ENCODE measurements at regions not wholly inside any gene's neighbourhood (a gene's known extent, or its start where the extent isn't known, plus 50 kb on each side); places are given as distances from the start of the nearest gene placed in this dataset.

GRCh38 chr3:161905520-161906132 lies 409.0 kb downstream of the OTOL1 start:
- Histone ChIP-seq H3K36me3 (no peaks in the 10 kb centered on the region), H3K27ac (replicated peaks) (no peak overlapping the region), H3K9me3 (replicated peaks) (no peaks in the 10 kb centered on the region), H3K4me1 (no peaks in the 10 kb centered on the region), H3K4me3 (no peak overlapping the region), H3K27me3 (ENCODE audit: low read depth) (no peaks in the 10 kb centered on the region)
- TF ChIP-seq, protein P1, sequence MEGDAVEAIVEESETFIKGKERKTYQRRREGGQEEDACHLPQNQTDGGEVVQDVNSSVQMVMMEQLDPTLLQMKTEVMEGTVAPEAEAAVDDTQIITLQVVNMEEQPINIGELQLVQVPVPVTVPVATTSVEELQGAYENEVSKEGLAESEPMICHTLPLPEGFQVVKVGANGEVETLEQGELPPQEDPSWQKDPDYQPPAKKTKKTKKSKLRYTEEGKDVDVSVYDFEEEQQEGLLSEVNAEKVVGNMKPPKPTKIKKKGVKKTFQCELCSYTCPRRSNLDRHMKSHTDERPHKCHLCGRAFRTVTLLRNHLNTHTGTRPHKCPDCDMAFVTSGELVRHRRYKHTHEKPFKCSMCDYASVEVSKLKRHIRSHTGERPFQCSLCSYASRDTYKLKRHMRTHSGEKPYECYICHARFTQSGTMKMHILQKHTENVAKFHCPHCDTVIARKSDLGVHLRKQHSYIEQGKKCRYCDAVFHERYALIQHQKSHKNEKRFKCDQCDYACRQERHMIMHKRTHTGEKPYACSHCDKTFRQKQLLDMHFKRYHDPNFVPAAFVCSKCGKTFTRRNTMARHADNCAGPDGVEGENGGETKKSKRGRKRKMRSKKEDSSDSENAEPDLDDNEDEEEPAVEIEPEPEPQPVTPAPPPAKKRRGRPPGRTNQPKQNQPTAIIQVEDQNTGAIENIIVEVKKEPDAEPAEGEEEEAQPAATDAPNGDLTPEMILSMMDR (IDR thresholded peaks at IDR 0.05; ENCODE audit: borderline replicate concordance) = no peak
- intact Hi-C loops (cut with micrococcal nuclease) = no loop called here
- no peak for DNase-seq

- intact Hi-C loops (cut with micrococcal nuclease) = no loop called here
- Histone ChIP-seq H3K27me3 (ENCODE audit: low read depth) (no peaks in the 10 kb centered on the region), H3K4me3 (no peak overlapping the region), H3K9me3 (replicated peaks) (peaks cover 5% of the 10 kb centered on the region), H3K4me1 (peaks cover 6% of the 10 kb centered on the region), H3K36me3 (no peaks in the 10 kb centered on the region), H3K27ac (replicated peaks) (no peak overlapping the region)
- TF ChIP-seq, protein P1 (IDR thresholded peaks at IDR 0.05; ENCODE audit: borderline replicate concordance) = no peak
- no peak for DNase-seq
Observed at GRCh38 chr3:161913786-161914389, 417.3 kb downstream of the OTOL1 start.

GRCh38 chr3:161914703-161915417 lies 418.3 kb downstream of the OTOL1 start:
- no peak overlapping the region for H3K4me3 ChIP-seq
- H3K4me1 ChIP-seq = peaks cover 6% of the 10 kb centered on the region
- intact Hi-C loops (cut with micrococcal nuclease) = no loop called here
- H3K27ac ChIP-seq (replicated peaks) = no peak overlapping the region
- peaks cover 5% of the 10 kb centered on the region for H3K9me3 ChIP-seq (replicated peaks)
- no peaks in the 10 kb centered on the region for H3K27me3 ChIP-seq (ENCODE audit: low read depth)
- DNase-seq = peak; percentile 22
- TF ChIP-seq, protein P1 (IDR thresholded peaks at IDR 0.05; ENCODE audit: borderline replicate concordance) = peak; percentile 74
- no peaks in the 10 kb centered on the region for H3K36me3 ChIP-seq

DNA sequence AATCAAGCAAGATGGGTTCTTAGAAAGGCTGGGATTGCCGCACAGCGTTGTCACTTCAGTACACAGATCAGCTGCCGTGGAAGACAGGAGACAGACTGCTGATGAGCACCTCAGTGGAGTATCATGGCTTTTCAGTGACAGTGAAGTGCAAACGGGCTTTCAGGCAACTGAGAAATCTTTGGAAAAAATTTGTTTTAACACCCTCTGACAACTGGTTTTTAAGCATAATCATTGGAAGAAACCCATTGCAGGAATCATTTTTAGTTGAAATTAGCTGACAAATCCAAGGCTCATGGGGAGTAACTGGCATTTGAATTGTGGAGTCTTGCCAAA lies 418.8 kb downstream of the OTOL1 start:
- TF ChIP-seq, protein P1 (IDR thresholded peaks at IDR 0.05; ENCODE audit: borderline replicate concordance) = no peak
- intact Hi-C loops (cut with micrococcal nuclease) = no loop called here
- Histone ChIP-seq H3K27me3 (ENCODE audit: low read depth) (no peaks in the 10 kb centered on the region), H3K27ac (replicated peaks) (no peak overlapping the region), H3K36me3 (no peaks in the 10 kb centered on the region), H3K4me3 (no peak overlapping the region), H3K9me3 (replicated peaks) (peaks cover 8% of the 10 kb centered on the region), H3K4me1 (peaks cover 6% of the 10 kb centered on the region)
- no peak for DNase-seq

DNA sequence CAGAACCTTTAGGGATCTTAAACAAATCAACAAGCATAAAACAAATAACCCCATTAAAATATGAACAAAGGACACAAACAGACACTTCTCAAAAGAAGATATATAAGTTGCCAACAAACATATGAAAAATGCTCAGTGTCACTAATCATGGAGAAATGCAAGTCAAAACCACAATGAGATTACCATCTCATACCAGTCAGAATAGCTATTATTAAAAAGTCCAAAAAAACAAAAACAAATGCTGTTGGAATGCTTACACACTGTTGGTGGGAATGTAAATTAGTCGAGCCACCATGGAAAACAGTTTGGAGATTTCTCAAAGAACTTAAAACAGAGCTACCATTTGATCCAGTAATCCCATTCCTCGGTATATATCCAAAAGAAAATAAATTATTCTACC lies 423.6 kb downstream of the OTOL1 start:
- H3K4me3 ChIP-seq = no peak overlapping the region
- peaks cover 15% of the 10 kb centered on the region for H3K9me3 ChIP-seq (replicated peaks)
- H3K27me3 ChIP-seq (ENCODE audit: low read depth) = no peaks in the 10 kb centered on the region
- H3K36me3 ChIP-seq = no peaks in the 10 kb centered on the region
- no peak overlapping the region for H3K27ac ChIP-seq (replicated peaks)
- intact Hi-C loops (cut with micrococcal nuclease) = no loop called here
- TF ChIP-seq, protein P1 (IDR thresholded peaks at IDR 0.05; ENCODE audit: borderline replicate concordance) = no peak
- H3K4me1 ChIP-seq = no peaks in the 10 kb centered on the region
- DNase-seq = no peak
